ENCODE measurements at regions not wholly inside any gene's neighbourhood (a gene's known extent, or its start where the extent isn't known, plus 50 kb on each side); places are given as distances from the start of the nearest gene placed in this dataset.

GRCh38 chr3:82506204-82506603 lies 744.8 kb upstream of the GBE1 start:
- no peak for DNase-seq

GRCh38 chr3:82505079-82505756 lies 743.8 kb upstream of the GBE1 start:
- TF ChIP-seq POLR2A (IDR thresholded peaks at IDR 0.05) (no peak), CTCF (IDR thresholded peaks at IDR 0.05) (no peak)
- 82 to 93% (median 89%) methylated on average over 10 to 17 of the region's 17 CpGs for WGBS, 4 donors
- Histone ChIP-seq H3K27ac (no peak overlapping the region), H3K27me3 (no peaks in the 10 kb centered on the region), H3K9me3 (replicated peaks in 1 of 3) (no peaks in the 10 kb centered on the region), H3K4me3 (no peak overlapping the region), H3K36me3 (replicated peaks in 1 of 2) (no peaks in the 10 kb centered on the region), H3K4me1 (replicated peaks in 1 of 2) (no peaks in the 10 kb centered on the region)
- DNase-seq, result no peak
- intact Hi-C loops (cut with DNase I), result no loop called here

More at GRCh38 chr3:82506204-82506603, 744.8 kb upstream of the GBE1 start:
- Histone ChIP-seq H3K4me1 (replicated peaks in 1 of 2) (no peaks in the 10 kb centered on the region), H3K36me3 (replicated peaks in 1 of 2) (no peaks in the 10 kb centered on the region), H3K9me3 (replicated peaks in 1 of 3) (no peaks in the 10 kb centered on the region), H3K27ac (no peak overlapping the region), H3K27me3 (no peaks in the 10 kb centered on the region), H3K4me3 (no peak overlapping the region)
- TF ChIP-seq POLR2A (IDR thresholded peaks at IDR 0.05) (no peak), CTCF (IDR thresholded peaks at IDR 0.05) (no peak)
- intact Hi-C loops (cut with DNase I), result no loop called here
- 74 to 91% (median 83%) methylated on average over 1 to 6 of the region's 6 CpGs for WGBS, 4 donors

- intact Hi-C loops (cut with DNase I), result no loop called here
- Histone ChIP-seq H3K9me3 (replicated peaks in 1 of 3) (no peaks in the 10 kb centered on the region), H3K4me3 (no peak overlapping the region), H3K27me3 (no peaks in the 10 kb centered on the region), H3K36me3 (replicated peaks in 1 of 2) (no peaks in the 10 kb centered on the region), H3K27ac (no peak overlapping the region), H3K4me1 (replicated peaks in 1 of 2) (no peaks in the 10 kb centered on the region)
- TF ChIP-seq CTCF (IDR thresholded peaks at IDR 0.05) (no peak), POLR2A (IDR thresholded peaks at IDR 0.05) (no peak)
- DNase-seq, result no peak
- 87 to 94% (median 91%) methylated on average over 8 to 11 of the region's 11 CpGs for WGBS, 4 donors
Observed at GRCh38 chr3:82498186-82498585, 736.7 kb upstream of the GBE1 start.

- H3K36me3 ChIP-seq (replicated peaks in 1 of 2), result no peaks in the 10 kb centered on the region
- H3K4me3 ChIP-seq, result no peak overlapping the region
- DNase-seq, result peak in 1 of 7 donors; percentile 7
- no peak overlapping the region for H3K27ac ChIP-seq
- intact Hi-C loops (cut with DNase I), result no loop called here
- no peaks in the 10 kb centered on the region for H3K9me3 ChIP-seq (replicated peaks in 1 of 3)
- 57 to 65% (median 62%) methylated on average over 8 of the region's 8 CpGs for WGBS, 4 donors
- H3K4me1 ChIP-seq (replicated peaks in 1 of 2), result no peaks in the 10 kb centered on the region
- no peak for TF ChIP-seq POLR2A (IDR thresholded peaks at IDR 0.05)
- peak in 1 of 6 experiments; percentile 15 for TF ChIP-seq CTCF (IDR thresholded peaks at IDR 0.05)
- no peaks in the 10 kb centered on the region for H3K27me3 ChIP-seq
Observed at GRCh38 chr3:82496890-82497560, 735.6 kb upstream of the GBE1 start.
